Spleen (tissue), 3 donors: ENCODE measurements at regions not wholly inside any gene's neighbourhood (a gene's known extent, or its start where the extent isn't known, plus 50 kb on each side); places are given as distances from the start of the nearest gene placed in this dataset.

Source experiments
- POLR2A ChIP-seq, 3 donors: fragments of 450-650 bp; IDR thresholded peaks; one replicate each; pipeline ENCODE4 v1.5.1; 2017; ENCODE audit warnings: antibody characterized with exemption in 3 of 3, mild to moderate bottlenecking in 1 of 3
- POLR2AphosphoS5 ChIP-seq, 3 donors: sonication (generic); formaldehyde crosslinking; IDR thresholded peaks; one replicate each; pipeline ENCODE4 v1.5.1; 2017; ENCODE audit warnings: antibody characterized with exemption in 3 of 3

DNA sequence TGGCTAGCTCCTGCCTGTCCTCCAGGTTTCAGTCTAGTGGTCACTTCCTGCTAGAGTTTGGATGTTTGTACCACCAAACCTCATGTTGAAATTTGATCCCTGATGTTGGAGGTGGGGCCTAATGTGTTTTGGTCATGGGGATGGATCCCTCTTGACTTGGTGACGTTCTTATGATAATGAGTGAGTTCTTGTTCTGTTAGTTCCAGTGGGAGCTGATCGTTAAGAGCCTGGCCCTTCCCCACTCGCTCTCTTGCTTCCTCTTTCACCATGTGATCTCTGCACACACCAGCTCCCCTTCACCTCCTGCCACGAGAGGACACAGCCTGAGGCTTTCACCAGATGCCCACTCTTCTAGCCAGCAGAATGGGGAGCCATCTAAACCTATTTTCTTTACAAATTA is 86.8 kb upstream of the SCEL start:
- TF ChIP-seq POLR2AphosphoS5 (IDR thresholded peaks at IDR 0.05), result no peak
- TF ChIP-seq POLR2A (IDR thresholded peaks at IDR 0.05), result no peak
